ENCODE measurements at regions not wholly inside any gene's neighbourhood (a gene's known extent, or its start where the extent isn't known, plus 50 kb on each side); places are given as distances from the start of the nearest gene placed in this dataset.

DNA sequence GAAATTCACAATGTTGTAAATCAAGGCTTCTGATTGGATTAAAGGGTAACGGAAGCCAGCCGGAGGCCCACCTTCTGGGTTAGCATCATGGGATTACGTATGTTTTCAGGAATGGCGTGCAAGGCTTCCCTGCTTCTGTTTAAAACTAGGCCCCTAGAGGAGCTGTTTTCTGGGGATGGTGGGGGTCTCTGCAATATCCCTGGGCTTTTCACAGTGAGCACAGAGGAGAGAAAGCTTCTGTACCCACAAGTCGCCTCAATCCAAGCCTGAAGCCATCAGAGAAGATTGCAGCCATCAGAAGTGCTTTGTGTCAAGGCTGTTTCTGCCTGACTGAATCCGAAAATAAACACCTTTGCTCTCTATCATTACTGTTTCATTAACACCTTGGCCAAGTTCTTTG is 226.9 kb upstream of the SMIM21 start:
- BruUV-seq (replicated peaks): no TSS peak
- Mint-ChIP-seq H3K4me1 (ENCODE audit: low read depth, unreplicated experiment) (no peaks in the 10 kb centered on the region), H3K9me3 (ENCODE audit: low read depth, unreplicated experiment) (peaks cover 14% of the 10 kb centered on the region), H3K27ac (ENCODE audit: unreplicated experiment) (no peak overlapping the region), H3K4me3 (ENCODE audit: low read depth, unreplicated experiment) (no peak overlapping the region), H3K36me3 (ENCODE audit: insufficient read depth, unreplicated experiment) (no peaks in the 10 kb centered on the region), H3K27me3 (ENCODE audit: unreplicated experiment) (no peaks in the 10 kb centered on the region)
- intact Hi-C loops (cut with micrococcal nuclease; ENCODE audit: unreplicated experiment): no loop called here
- TF ChIP-seq, protein P1, sequence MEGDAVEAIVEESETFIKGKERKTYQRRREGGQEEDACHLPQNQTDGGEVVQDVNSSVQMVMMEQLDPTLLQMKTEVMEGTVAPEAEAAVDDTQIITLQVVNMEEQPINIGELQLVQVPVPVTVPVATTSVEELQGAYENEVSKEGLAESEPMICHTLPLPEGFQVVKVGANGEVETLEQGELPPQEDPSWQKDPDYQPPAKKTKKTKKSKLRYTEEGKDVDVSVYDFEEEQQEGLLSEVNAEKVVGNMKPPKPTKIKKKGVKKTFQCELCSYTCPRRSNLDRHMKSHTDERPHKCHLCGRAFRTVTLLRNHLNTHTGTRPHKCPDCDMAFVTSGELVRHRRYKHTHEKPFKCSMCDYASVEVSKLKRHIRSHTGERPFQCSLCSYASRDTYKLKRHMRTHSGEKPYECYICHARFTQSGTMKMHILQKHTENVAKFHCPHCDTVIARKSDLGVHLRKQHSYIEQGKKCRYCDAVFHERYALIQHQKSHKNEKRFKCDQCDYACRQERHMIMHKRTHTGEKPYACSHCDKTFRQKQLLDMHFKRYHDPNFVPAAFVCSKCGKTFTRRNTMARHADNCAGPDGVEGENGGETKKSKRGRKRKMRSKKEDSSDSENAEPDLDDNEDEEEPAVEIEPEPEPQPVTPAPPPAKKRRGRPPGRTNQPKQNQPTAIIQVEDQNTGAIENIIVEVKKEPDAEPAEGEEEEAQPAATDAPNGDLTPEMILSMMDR (IDR thresholded peaks at IDR 0.05; ENCODE audit: unreplicated experiment): no peak
- no peak for DNase-seq
- CTCF ChIA-PET: no interaction called here

DNA sequence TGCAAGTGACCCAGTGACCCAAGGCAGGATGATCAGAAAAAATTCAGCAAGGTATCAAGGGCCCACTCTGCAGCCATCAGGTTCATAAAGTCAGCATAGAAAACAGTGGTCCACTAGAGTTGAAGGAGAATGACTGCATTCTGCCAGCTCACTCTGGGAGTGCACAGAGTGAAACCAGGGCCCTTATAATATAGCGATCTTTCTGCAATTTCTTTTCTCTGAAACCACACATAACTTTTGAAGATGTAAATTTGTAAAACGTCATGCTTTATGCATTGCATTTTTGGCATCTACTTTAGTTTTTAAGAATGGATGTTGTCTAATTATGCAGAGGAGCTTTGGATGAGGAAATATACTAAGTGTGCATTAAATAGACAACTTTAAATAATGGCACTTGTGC is 225.0 kb upstream of the SMIM21 start:
- BruUV-seq (replicated peaks): no TSS peak
- no peak overlapping the region for H3K27ac Mint-ChIP-seq (ENCODE audit: unreplicated experiment)
- CTCF ChIA-PET: no interaction called here
- H3K36me3 Mint-ChIP-seq (ENCODE audit: insufficient read depth, unreplicated experiment): no peaks in the 10 kb centered on the region
- no peak for DNase-seq
- peaks cover 15% of the 10 kb centered on the region for H3K9me3 Mint-ChIP-seq (ENCODE audit: low read depth, unreplicated experiment)
- no peaks in the 10 kb centered on the region for H3K27me3 Mint-ChIP-seq (ENCODE audit: unreplicated experiment)
- TF ChIP-seq, protein P1 (IDR thresholded peaks at IDR 0.05; ENCODE audit: unreplicated experiment): no peak
- H3K4me3 Mint-ChIP-seq (ENCODE audit: low read depth, unreplicated experiment): no peak overlapping the region
- intact Hi-C loops (cut with micrococcal nuclease; ENCODE audit: unreplicated experiment): no loop called here
- no peaks in the 10 kb centered on the region for H3K4me1 Mint-ChIP-seq (ENCODE audit: low read depth, unreplicated experiment)

DNA sequence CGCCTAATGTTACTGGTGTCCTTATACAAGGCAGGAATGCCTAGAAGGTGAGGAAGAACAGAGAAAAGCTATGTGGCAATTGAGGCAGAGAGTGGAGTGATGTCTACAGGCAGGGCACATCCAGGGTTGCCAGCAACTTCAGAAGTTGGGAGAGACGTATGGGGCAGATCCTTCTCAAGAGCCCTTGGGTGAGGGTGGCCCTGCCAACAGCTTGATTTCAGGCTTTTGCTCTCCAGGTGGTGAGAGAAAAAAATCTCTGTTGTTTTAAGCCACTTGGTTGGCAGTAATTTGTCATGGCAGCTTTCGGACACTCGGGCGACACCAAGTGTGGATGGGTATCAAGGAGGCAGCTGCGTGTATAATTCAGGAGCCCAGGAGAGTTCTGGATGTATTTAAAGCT is 217.4 kb upstream of the SMIM21 start:
- TF ChIP-seq, protein P1 (IDR thresholded peaks at IDR 0.05; ENCODE audit: unreplicated experiment): no peak
- intact Hi-C loops (cut with micrococcal nuclease; ENCODE audit: unreplicated experiment): no loop called here
- H3K27me3 Mint-ChIP-seq (ENCODE audit: unreplicated experiment): no peaks in the 10 kb centered on the region

DNA sequence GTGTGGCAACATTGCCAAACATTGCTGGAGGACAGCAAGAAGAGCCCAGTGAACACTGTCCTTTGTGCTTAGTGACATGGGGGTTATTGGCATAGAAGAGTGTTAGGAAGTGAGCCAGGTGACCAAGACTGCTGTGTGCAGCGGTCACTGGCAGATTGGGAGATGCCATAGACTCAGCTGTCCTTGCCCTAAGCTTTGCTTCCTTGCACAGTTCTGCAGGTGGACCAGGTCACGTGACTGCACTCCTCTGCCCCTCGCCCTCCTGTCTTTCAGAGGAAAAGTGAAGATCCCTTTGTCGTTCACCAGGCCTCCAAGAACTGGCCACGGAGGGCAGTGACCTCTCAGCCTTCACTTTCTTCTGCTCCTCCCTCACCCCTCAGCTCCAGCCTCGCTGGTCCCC is 215.6 kb upstream of the SMIM21 start:
- no peak for DNase-seq
- BruUV-seq (replicated peaks): no TSS peak
- Mint-ChIP-seq H3K27me3 (ENCODE audit: unreplicated experiment) (no peaks in the 10 kb centered on the region), H3K27ac (ENCODE audit: unreplicated experiment) (no peak overlapping the region), H3K4me1 (ENCODE audit: low read depth, unreplicated experiment) (no peaks in the 10 kb centered on the region), H3K4me3 (ENCODE audit: low read depth, unreplicated experiment) (no peak overlapping the region), H3K36me3 (ENCODE audit: insufficient read depth, unreplicated experiment) (no peaks in the 10 kb centered on the region), H3K9me3 (ENCODE audit: low read depth, unreplicated experiment) (peaks cover 28% of the 10 kb centered on the region)
- TF ChIP-seq, protein P1 (IDR thresholded peaks at IDR 0.05; ENCODE audit: unreplicated experiment): no peak
- CTCF ChIA-PET: no interaction called here
- intact Hi-C loops (cut with micrococcal nuclease; ENCODE audit: unreplicated experiment): no loop called here

More for the DNA sequence above, 217.4 kb upstream of the SMIM21 start:
- no peak for DNase-seq
- H3K4me3 Mint-ChIP-seq (ENCODE audit: low read depth, unreplicated experiment): no peak overlapping the region
- no peaks in the 10 kb centered on the region for H3K36me3 Mint-ChIP-seq (ENCODE audit: insufficient read depth, unreplicated experiment)
- H3K9me3 Mint-ChIP-seq (ENCODE audit: low read depth, unreplicated experiment): peaks cover 28% of the 10 kb centered on the region
- no peak overlapping the region for H3K27ac Mint-ChIP-seq (ENCODE audit: unreplicated experiment)
- BruUV-seq (replicated peaks): no TSS peak
- CTCF ChIA-PET: no interaction called here
- H3K4me1 Mint-ChIP-seq (ENCODE audit: low read depth, unreplicated experiment): no peaks in the 10 kb centered on the region

DNA sequence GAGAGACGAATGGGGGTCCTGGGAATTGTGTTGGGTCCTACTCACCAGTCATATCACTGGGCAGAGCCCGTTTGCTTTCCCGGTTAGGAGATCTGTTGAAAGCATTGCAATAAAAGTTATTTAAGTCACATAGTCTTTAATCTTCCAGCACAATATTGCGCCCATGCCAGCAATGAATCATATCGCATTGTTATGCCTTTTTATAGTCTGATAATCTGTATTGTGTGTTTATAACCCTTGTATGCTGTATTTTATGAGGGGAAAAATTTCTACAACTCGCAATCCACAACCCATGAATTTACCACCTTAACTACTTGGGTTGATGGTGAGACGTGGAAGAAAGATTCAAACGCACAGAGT is 211.9 kb upstream of the SMIM21 start:
- CTCF ChIA-PET: no interaction called here

More for the DNA sequence above, 211.9 kb upstream of the SMIM21 start:
- TF ChIP-seq, protein P1 (IDR thresholded peaks at IDR 0.05; ENCODE audit: unreplicated experiment): no peak
- DNase-seq: no peak
- H3K4me3 Mint-ChIP-seq (ENCODE audit: low read depth, unreplicated experiment): no peak overlapping the region
- H3K4me1 Mint-ChIP-seq (ENCODE audit: low read depth, unreplicated experiment): no peaks in the 10 kb centered on the region
- BruUV-seq (replicated peaks): no TSS peak
- no peak overlapping the region for H3K27ac Mint-ChIP-seq (ENCODE audit: unreplicated experiment)
- H3K9me3 Mint-ChIP-seq (ENCODE audit: low read depth, unreplicated experiment): peaks cover 14% of the 10 kb centered on the region
- no peaks in the 10 kb centered on the region for H3K36me3 Mint-ChIP-seq (ENCODE audit: insufficient read depth, unreplicated experiment)
- intact Hi-C loops (cut with micrococcal nuclease; ENCODE audit: unreplicated experiment): no loop called here
- no peaks in the 10 kb centered on the region for H3K27me3 Mint-ChIP-seq (ENCODE audit: unreplicated experiment)

All from Calu3 (cell line).